ENCODE measurements at regions not wholly inside any gene's neighbourhood (a gene's known extent, or its start where the extent isn't known, plus 50 kb on each side); places are given as distances from the start of the nearest gene placed in this dataset.

DNA sequence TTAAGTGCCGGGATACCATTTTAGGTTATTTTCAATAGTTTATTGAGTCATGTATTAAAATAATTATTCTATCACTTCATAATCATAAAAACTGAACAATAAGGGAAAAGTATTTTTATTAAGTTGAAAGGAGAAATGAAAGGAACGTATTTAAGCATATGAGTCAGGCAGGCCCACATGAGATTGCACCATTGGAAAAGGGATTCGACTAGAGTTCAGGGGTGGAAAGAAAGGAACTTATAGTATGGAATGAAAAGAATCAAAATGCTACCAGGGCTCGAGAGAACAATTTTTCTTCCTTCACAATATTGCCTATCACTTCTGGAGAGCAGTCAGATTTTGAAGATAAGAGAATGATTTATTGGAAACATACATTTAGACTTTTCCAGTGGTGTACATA, 516.5 kb upstream of the NETO1 start:
- no peak overlapping the region for H3K4me3 ChIP-seq
- no peak for TF ChIP-seq CTCF (IDR thresholded peaks at IDR 0.05)
- DNase-seq (ENCODE audit: low spot score), result no peak

GRCh38 chr18:73381699-73382036, 513.9 kb upstream of the NETO1 start:
- no peak for DNase-seq (ENCODE audit: low spot score)
- TF ChIP-seq CTCF (IDR thresholded peaks at IDR 0.05), result no peak
- Histone ChIP-seq H3K4me3 (no peak overlapping the region), H3K27ac (no peak overlapping the region)

More for the DNA sequence above, 516.5 kb upstream of the NETO1 start:
- H3K27ac ChIP-seq, result no peak overlapping the region

GRCh38 chr18:73381016-73381698, 513.4 kb upstream of the NETO1 start:
- Histone ChIP-seq H3K4me3 (no peak overlapping the region), H3K27ac (no peak overlapping the region)
- TF ChIP-seq CTCF (IDR thresholded peaks at IDR 0.05), result no peak
- DNase-seq (ENCODE audit: low spot score), result no peak

GRCh38 chr18:73366713-73367112, 498.9 kb upstream of the NETO1 start:
- no peak for DNase-seq (ENCODE audit: low spot score)
- no peak for TF ChIP-seq CTCF (IDR thresholded peaks at IDR 0.05)
- H3K27ac ChIP-seq, result no peak overlapping the region

GRCh38 chr18:73365018-73365417, 497.2 kb upstream of the NETO1 start:
- DNase-seq (ENCODE audit: low spot score), result no peak
- TF ChIP-seq CTCF (IDR thresholded peaks at IDR 0.05), result no peak
- no peak overlapping the region for H3K4me3 ChIP-seq
- no peak overlapping the region for H3K27ac ChIP-seq

More at GRCh38 chr18:73366713-73367112, 498.9 kb upstream of the NETO1 start:
- no peak overlapping the region for H3K4me3 ChIP-seq

DNA sequence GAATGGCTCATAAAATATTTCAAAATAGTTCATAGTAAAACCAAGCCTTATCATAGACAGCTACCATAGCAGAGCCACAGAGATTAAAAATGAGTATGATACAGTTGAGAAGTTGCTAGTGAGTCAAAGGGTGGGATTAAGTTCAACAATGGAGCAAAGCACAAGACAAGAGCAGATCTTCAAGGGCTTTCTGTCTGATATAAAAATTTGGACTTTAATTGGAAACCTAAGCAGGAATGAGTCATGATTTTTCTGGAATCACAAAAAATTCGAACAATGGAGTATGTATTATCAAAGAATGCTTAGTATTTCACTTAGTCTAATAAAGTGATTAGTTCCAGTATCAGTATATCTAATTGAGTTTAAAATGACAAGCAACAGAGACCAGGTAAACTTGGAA, 487.3 kb upstream of the NETO1 start:
- DNase-seq (ENCODE audit: low spot score), result no peak

More for the DNA sequence above, 487.3 kb upstream of the NETO1 start:
- TF ChIP-seq CTCF (IDR thresholded peaks at IDR 0.05), result no peak
- Histone ChIP-seq H3K27ac (no peak overlapping the region), H3K4me3 (no peak overlapping the region)

Data from coronary artery (tissue), 2 donors.